Sigmoid colon (tissue), 4 donors: ENCODE measurements at regions not wholly inside any gene's neighbourhood (a gene's known extent, or its start where the extent isn't known, plus 50 kb on each side); places are given as distances from the start of the nearest gene placed in this dataset.

Experiments used
- CTCF ChIP-seq, 4 experiments: fragments of 450-650 bp in 3 of 4; fragments of 200-600 bp in 1 of 4; IDR thresholded peaks; one replicate each; pipeline ENCODE4 v1.5.1; 2016 to 2019; ENCODE audit warnings: antibody characterized with exemption in 4 of 4, mild to moderate bottlenecking in 3 of 4, moderate library complexity in 2 of 4
- POLR2AphosphoS5 ChIP-seq, 4 donors: sonication (generic); formaldehyde crosslinking; IDR thresholded peaks; one replicate each; pipeline ENCODE4 v1.6.1; 2017; ENCODE audit warnings: antibody characterized with exemption in 4 of 4

- TF ChIP-seq CTCF (IDR thresholded peaks at IDR 0.05) (no peak), POLR2AphosphoS5 (IDR thresholded peaks at IDR 0.05) (no peak)
These were observed 311.1 kb downstream of the MMUT start for GRCh38 chr6:49151957-49152356.
